ENCODE measurements at regions not wholly inside any gene's neighbourhood (a gene's known extent, or its start where the extent isn't known, plus 50 kb on each side); places are given as distances from the start of the nearest gene placed in this dataset.
"Not testable (repeated sequence)": the region's sequence is repeated elsewhere in the genome, so short reads cannot be mapped to it uniquely, and the experiment has no call there.

GRCh38 chr20:29427201-29428060 is 1830.0 kb upstream of the DEFB115 start:
- DNase-seq, result peak; percentile 21

- DNase-seq, result no peak
Measured at GRCh38 chr20:29430531-29430930, 1826.9 kb upstream of the DEFB115 start.

DNA sequence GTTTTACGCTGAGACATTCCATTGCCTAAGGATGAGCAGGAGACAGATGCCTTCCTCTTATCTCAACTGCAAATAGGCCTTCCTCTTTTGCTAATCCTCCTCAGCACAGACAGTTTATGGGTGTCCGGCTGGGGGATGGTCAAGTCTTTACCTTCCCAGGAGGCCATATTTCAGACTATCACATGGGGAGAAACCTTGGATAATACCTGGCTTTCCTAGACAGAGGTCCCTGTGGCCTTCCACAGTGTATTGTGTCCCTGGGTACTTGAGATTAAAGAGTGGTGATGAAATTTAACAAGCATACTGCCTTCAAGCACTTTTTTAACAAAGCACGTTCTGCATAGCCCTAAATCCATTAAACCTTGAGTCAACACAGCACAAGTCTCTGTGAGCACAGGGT is 1816.7 kb upstream of the DEFB115 start:
- not testable (repeated sequence) for DNase-seq

DNA sequence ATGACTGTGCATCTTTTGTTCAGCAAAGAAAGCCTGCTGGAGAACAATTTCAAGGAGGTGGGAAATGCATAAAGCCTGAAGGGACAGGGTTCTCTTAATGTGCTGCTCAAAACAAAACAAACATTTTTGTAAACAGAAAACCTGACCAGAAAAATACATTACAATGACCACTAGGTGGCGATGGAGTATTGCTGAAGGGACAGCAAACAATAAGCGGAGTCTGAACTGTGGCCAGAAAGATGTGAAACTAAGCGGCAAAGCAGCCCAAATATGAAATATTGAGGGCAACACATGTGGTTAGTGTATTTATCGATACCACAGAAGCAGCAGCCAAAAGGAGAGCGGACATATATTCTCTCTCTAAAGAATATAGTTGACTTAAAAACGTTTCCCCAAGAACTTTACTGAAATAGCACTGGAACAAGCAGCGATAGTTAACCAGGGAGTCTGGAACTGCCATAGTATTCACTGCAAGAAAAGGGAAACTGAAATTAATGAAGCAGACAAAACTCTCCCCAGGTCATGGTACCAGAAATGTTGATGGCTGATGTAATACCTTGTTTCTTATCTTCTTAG is 1814.2 kb upstream of the DEFB115 start:
- peak; percentile 64 for DNase-seq

GRCh38 chr20:29443819-29444218 is 1813.6 kb upstream of the DEFB115 start:
- no peak for DNase-seq

- DNase-seq, result peak; percentile 97
Measured at GRCh38 chr20:29445050-29445907, 1812.2 kb upstream of the DEFB115 start.

DNA sequence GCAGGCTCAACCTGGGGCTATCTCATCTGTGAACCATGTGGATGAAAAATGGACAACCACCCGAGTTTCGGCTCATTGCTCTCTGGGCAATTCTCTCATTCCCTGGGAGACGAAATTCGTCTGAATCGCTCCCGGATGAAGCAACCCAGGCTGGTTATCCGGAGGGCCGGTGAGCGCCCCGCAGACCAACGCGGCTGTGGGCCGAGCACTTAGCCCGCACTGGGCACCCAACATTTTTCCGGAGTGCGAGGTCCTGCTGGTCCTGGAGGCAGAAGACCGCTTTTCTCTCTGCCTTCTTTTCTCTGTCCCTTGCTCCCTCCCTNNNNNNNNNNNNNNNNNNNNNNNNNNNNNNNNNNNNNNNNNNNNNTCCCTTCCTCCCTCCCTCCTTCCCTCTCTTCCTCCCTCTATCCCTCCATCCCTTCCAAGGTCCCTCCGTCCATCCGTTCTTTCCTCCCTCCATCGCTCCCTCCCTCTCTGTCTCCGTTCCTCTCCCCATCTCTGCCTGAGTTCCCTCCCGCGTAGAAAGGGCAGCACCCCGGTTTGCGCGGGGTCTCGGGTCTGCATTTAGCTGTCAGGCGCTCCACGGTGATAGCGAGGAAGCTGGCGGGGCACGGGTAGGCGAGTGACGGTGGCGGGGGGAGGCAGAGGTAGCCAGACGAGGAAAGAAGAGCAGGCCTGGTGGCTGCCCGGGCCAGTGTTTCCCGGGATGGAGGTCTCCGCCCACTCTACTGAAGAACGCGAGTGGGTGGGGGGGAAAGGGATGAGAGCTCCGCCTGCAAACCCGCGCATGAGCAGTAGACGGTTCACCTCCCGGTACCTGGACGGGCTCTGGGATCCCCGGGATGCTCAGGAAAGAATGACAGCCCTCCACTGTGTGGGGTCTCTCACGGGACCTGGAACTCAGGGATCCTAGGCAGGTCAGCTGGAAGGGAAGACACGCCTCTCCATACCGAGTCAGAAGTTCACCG is 1809.7 kb upstream of the DEFB115 start:
- DNase-seq, result peak; percentile 69

GRCh38 chr20:29448806-29449470 is 1808.5 kb upstream of the DEFB115 start:
- DNase-seq, result no peak

DNA sequence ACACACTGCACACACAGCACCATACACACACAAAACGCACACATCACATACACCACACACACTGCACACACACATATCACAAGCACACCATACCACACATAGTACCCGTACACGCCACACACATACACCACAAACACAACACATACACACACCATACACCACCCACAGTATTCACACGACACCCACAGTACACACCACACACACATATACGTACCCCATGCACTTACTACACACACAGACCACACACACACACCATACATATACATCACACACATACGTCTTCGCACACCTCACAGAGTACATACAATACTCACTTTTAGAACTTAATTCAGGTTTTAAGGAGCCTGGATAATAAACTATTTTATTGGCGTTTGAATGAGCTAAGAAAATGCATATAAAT is 1805.3 kb upstream of the DEFB115 start:
- no peak for DNase-seq

- not testable (repeated sequence) for DNase-seq
Measured at GRCh38 chr20:29456987-29457693, 1800.3 kb upstream of the DEFB115 start.

DNA sequence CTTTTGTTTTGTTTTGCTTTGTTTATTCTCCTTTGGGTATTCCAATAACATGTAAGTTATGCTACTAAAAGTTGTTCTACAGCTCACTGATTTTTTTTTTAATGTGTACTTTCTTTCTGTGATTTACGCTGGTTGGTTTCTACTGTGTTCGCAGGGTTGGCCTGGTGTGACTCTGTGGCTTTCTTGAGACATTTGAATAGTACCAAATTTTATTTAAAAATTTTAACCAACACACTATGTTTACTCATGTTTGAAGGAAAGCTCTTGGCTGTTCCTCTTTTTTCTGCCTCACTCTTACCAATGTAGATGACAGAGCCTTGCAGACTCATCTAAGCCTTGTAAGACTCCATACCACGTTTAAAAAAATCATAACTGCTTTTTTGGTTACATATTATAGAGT is 1784.9 kb upstream of the DEFB115 start:
- DNase-seq, result no peak

- DNase-seq, result not testable (repeated sequence)
Measured at GRCh38 chr20:29492840-29493239, 1764.6 kb upstream of the DEFB115 start.

DNA sequence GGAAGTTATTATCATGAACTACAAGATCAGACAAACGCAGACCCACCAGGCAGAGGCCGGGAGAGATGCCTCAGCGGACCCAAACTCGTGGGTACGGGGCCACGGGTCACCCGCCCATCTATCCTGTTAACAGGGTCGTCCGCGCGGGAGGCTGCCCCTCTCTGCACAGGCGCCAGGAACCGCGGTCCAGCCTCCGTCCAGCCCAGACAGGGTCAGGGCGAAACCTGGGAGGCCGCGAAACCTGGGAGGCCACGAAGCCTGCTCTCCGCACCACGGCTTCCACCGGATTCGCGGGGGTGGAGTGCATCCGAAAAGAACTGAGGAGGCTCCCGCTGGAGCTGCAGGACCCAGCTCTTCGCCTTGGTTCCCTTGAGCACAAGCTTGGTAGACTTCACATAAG is 1760.7 kb upstream of the DEFB115 start:
- peak; percentile 11 for DNase-seq

GRCh38 chr20:29497261-29497671 is 1760.2 kb upstream of the DEFB115 start:
- peak; percentile 95 for DNase-seq

DNA sequence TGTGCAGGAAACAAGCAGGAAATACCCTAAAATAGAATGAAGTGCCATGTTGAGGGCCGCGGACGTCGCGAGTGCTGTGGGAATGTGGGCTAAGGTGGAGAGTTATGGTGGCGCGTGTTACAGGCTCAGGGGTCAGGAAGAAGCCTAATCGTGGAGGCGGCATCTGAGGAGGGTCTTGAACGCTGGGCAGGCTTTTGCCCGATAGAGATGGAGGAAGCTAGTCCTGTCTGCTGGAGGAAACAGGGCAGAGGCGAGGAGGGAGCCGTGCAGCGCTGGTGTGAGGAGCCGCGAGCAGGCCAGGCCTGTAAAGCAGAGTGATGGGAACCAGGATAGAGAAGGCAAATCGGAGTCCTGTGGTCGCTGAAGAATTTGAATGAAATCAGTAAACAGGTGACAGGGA is 1759.8 kb upstream of the DEFB115 start:
- DNase-seq, result not testable (repeated sequence)

DNA sequence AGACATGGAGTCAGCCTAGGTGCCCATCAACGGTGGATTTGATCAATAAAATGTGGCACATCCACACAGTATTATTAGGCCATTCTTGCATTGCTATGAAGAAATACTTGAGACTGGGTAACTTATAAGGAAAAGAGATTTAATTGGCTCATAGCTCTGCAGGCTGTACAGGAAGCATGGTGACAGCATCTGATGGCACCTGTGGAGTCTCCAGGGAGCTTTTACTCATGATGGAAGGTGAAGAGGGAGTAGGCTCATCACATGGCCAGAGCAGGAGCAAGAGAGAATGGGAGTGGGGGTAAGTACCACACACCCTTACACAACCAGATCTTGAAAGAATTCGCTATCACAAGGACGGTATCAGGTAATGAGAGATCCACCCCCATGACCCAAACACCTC is 1756.7 kb upstream of the DEFB115 start:
- DNase-seq, result not testable (repeated sequence)

DNA sequence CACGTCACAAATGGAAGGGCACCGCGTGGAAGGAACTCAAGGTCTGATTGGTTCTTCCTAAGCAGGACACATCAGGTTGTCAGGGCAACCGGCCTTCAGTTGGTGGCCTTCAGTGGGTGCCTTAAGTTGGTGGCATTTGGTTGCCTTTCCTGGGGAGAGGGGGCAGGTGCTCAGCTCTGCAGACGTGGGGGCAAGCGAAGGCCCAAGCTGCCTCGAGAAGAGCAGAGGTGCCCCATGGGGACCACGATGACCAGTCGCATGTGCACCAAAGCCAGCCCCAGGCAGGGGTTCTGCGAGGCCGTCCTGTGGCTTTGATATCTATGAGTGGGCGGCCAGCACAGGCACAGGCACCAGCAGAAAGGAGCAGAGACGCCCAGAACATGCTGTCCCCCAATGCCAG is 1742.8 kb upstream of the DEFB115 start:
- not testable (repeated sequence) for DNase-seq

- DNase-seq, result not testable (repeated sequence)
Measured at GRCh38 chr20:29516847-29517246, 1740.6 kb upstream of the DEFB115 start.

DNA sequence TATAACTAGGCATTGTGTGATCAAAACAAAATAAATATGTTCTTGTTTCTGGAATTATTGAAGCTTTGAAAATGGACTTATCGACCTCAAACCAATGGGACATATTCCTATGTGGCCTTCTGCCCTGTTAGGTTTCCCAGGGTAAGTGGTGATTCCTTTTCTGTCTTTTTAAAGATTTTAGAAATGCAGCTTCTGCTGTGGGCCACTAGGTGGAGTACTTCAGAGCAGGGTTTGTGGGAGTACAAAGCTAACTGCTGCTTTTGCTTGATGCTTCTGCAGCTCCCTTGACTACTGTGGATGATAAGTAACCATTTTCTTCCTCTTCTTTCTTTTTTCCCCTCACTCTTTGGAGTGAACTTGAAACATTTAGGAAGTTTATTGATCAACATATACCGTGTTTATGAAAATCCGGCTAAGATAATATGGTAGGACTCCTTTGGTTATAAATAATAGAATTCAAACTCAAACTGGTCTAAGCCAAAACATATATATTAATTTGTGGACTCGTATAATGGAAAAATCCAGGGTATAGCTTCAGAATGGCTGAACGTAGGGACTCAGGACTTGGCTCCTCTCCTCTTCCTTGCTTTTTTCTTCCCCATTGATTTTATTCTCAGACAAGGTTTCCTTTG is 1737.7 kb upstream of the DEFB115 start:
- DNase-seq, result peak; percentile 10

DNA sequence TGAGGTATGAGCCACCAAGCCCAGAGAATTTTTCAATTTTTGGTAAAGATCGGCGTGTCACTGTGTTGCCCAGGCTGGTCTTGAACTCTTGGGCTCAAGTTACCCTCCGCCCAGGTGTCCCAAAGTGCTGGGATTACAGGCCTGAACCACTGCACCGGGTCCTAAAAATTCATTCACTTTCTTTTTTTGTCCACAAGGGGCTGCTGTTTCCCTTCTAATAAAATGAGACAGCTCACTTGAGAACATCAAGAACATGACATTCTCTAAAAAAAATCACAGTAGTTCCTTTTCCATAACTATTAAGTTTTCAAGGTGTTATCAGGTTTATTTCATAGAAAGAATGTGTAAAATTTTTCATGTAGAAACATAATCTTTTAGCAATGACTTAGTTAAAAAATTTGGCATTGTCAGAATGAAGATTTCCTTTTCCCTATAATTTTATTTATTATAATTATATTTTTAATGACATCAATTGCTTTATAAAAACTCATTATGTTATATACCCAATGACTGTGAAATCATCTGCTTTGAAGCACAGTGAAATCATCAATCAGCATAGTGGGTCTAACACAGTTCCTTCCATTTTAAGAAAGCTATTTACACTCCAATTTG is 1723.8 kb upstream of the DEFB115 start:
- DNase-seq, result peak; percentile 1
